Vagina (tissue), 2 donors: ENCODE measurements at regions not wholly inside any gene's neighbourhood (a gene's known extent, or its start where the extent isn't known, plus 50 kb on each side); places are given as distances from the start of the nearest gene placed in this dataset.
A peak's percentile ranks its signal among the peaks of the same experiment; 100 is the strongest.
"Not testable (repeated sequence)": the region's sequence is repeated elsewhere in the genome, so short reads cannot be mapped to it uniquely, and the experiment has no call there.

Experiments
- POLR2A ChIP-seq, 2 donors: fragments of 450-650 bp; IDR thresholded peaks; one replicate each; pipeline ENCODE4 v1.6.1; 2017; ENCODE audit warnings: antibody characterized with exemption in 2 of 2, mild to moderate bottlenecking in 2 of 2, moderate library complexity in 2 of 2
- POLR2AphosphoS5 ChIP-seq, 2 donors: sonication (generic); formaldehyde crosslinking; IDR thresholded peaks; one replicate each; pipeline ENCODE4 v1.9.0; 2017; ENCODE audit warnings: antibody characterized with exemption in 2 of 2, mild to moderate bottlenecking in 2 of 2, low read depth in 1 of 2; ENCODE audit not compliant: insufficient read depth in 1 of 2
- TF ChIP-seq, protein P1 (sequence below), 3 experiments: fragments of 450-650 bp in 2 of 3; fragments of 200-600 bp in 1 of 3; sonication (generic) in 1 of 3; IDR thresholded peaks; one replicate each; pipeline ENCODE4 v1.5.1; 2017 to 2019; ENCODE audit warnings: antibody characterized with exemption in 3 of 3, mild to moderate bottlenecking in 2 of 3, moderate library complexity in 2 of 3

DNA sequence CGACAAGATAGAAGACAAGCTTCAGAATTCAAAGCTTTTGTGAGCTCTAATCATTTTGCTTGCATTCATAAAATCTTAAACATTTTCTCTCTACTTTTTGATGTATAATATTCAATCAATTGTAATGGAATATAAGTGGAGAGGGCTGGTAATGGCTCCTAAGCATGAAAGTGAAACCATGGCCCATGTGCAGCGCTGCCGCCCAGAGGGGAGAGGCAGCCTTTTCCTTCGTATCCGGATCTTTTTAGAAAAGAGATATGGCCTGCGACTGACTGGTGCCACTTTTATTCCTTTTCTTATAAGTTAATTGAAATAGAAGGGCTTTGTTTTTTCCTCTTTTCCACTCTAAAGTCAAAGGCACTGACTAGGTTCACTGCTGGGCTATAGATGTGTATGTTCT lies 655.2 kb downstream of the TTLL7 start:
- TF ChIP-seq, protein P1, sequence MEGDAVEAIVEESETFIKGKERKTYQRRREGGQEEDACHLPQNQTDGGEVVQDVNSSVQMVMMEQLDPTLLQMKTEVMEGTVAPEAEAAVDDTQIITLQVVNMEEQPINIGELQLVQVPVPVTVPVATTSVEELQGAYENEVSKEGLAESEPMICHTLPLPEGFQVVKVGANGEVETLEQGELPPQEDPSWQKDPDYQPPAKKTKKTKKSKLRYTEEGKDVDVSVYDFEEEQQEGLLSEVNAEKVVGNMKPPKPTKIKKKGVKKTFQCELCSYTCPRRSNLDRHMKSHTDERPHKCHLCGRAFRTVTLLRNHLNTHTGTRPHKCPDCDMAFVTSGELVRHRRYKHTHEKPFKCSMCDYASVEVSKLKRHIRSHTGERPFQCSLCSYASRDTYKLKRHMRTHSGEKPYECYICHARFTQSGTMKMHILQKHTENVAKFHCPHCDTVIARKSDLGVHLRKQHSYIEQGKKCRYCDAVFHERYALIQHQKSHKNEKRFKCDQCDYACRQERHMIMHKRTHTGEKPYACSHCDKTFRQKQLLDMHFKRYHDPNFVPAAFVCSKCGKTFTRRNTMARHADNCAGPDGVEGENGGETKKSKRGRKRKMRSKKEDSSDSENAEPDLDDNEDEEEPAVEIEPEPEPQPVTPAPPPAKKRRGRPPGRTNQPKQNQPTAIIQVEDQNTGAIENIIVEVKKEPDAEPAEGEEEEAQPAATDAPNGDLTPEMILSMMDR (IDR thresholded peaks at IDR 0.05) = peak in 1 of 3 experiments; percentile 7
- not testable (repeated sequence) for TF ChIP-seq POLR2A (IDR thresholded peaks at IDR 0.05); POLR2AphosphoS5 (IDR thresholded peaks at IDR 0.05; ENCODE audit: insufficient read depth in 1 of 2, low read depth in 1 of 2)
